ENCODE measurements at regions not wholly inside any gene's neighbourhood (a gene's known extent, or its start where the extent isn't known, plus 50 kb on each side); places are given as distances from the start of the nearest gene placed in this dataset.

DNA sequence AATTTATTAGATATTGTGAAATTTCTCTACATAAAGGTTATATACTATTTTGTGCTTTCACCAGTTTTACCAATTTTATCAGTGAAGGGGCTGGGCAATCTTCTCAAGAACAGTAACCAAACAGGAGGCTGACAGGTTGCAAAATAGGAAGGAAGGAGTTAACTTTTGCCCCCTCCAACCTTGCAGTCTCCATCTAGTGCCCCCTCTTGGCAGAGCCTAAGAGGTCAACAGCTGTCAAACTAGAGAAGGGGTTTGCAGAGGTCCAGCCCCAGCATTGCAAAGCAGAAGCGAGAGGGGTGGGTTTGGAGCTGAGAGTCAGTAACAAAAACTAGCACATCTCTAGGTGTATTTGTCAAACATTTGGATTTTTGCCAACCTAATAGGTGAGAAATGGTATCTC lies 391.0 kb downstream of the CDC5L start:
- BruUV-seq (replicated peaks), result no TSS peak
- Mint-ChIP-seq H3K4me1 (ENCODE audit: insufficient read depth, unreplicated experiment) (no peaks in the 10 kb centered on the region), H3K4me3 (ENCODE audit: unreplicated experiment) (no peak overlapping the region), H3K36me3 (ENCODE audit: insufficient read depth, unreplicated experiment) (no peaks in the 10 kb centered on the region), H3K27ac (ENCODE audit: low read depth, unreplicated experiment) (no peak overlapping the region), H3K9me3 (ENCODE audit: unreplicated experiment) (no peaks in the 10 kb centered on the region), H3K27me3 (ENCODE audit: insufficient read depth, unreplicated experiment) (no peaks in the 10 kb centered on the region)
- DNase-seq (ENCODE audit: unreplicated experiment), result no peak
- no peak for TF ChIP-seq CTCF (IDR thresholded peaks at IDR 0.05; ENCODE audit: unreplicated experiment)
- intact Hi-C loops (cut with micrococcal nuclease), result no loop called here
- POLR2A ChIA-PET, result no interaction called here
- CTCF ChIA-PET, result no interaction called here

Data from MCF 10A (cell line).